ENCODE measurements at regions not wholly inside any gene's neighbourhood (a gene's known extent, or its start where the extent isn't known, plus 50 kb on each side); places are given as distances from the start of the nearest gene placed in this dataset.

DNA sequence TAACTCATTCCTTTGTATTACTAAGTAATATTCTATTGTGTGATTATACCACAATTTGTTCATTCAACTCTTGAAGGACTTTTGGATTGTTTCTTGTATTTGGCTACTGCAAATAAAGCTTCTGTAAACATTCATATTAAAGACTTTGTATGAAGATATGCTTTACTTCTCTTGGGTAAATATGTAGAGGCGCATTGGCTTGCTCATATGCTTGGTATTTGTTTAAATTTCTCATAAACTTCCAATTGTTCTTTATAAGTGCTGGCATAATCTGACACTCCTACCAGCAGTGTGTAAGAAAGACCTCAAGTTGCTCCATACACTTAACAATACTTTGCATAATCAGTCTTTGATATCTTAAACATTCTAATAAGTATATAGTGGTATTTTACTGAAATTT, 792.8 kb upstream of the LRRTM1 start:
- H3K27ac ChIP-seq (ENCODE audit: low read depth in 1 of 2, low read length in 1 of 2) = no peak overlapping the region
- ATAC-seq (ENCODE audit: insufficient read depth, low FRiP score) (no peak), DNase-seq (no peak)
- WGBS, 2 donors = 64 to 89% methylated on average over 1 of the region's 1 CpG
- no peaks in the 10 kb centered on the region for H3K27me3 ChIP-seq (ENCODE audit: control insufficient read depth in 3 of 3, insufficient read depth in 3 of 3, low read length in 2 of 3)
- H3K36me3 ChIP-seq (ENCODE audit: control insufficient read depth in 4 of 4, insufficient read depth in 4 of 4, low read length in 4 of 4) = no peaks in the 10 kb centered on the region
- H3K4me3 ChIP-seq = no peak overlapping the region
- no peaks in the 10 kb centered on the region for H3K4me1 ChIP-seq (ENCODE audit: control insufficient read depth in 5 of 5, insufficient read depth in 5 of 5, low read length in 5 of 5)
- H3K9me3 ChIP-seq (ENCODE audit: control insufficient read depth in 4 of 4, insufficient read depth in 3 of 4, low read length in 3 of 4) = no peaks in the 10 kb centered on the region
- TF ChIP-seq, protein P1, sequence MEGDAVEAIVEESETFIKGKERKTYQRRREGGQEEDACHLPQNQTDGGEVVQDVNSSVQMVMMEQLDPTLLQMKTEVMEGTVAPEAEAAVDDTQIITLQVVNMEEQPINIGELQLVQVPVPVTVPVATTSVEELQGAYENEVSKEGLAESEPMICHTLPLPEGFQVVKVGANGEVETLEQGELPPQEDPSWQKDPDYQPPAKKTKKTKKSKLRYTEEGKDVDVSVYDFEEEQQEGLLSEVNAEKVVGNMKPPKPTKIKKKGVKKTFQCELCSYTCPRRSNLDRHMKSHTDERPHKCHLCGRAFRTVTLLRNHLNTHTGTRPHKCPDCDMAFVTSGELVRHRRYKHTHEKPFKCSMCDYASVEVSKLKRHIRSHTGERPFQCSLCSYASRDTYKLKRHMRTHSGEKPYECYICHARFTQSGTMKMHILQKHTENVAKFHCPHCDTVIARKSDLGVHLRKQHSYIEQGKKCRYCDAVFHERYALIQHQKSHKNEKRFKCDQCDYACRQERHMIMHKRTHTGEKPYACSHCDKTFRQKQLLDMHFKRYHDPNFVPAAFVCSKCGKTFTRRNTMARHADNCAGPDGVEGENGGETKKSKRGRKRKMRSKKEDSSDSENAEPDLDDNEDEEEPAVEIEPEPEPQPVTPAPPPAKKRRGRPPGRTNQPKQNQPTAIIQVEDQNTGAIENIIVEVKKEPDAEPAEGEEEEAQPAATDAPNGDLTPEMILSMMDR (IDR thresholded peaks at IDR 0.05; ENCODE audit: control extremely low read depth, extremely low read depth) = no peak
- H3K9ac ChIP-seq (ENCODE audit: insufficient read depth in 1 of 2, low read length in 2 of 2) = no peak overlapping the region

DNA sequence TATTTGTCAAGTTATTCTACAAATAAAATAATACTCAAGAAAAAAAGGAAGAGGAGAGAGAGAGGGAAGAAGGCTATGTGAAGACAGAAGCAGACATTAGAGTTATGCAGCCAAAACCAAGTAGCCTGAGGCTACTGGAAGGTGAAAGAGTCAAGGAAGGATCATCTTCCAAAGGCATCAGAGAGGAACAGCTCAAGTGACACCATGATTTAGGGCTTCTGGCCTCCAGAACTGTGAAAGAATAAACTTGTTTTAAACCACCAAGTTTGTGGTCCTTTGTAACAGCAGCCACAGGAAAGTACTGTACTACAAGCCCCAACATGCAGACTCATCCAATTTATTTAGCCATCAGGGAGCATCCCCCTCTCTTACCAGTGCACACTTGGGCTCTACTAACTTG, 788.5 kb upstream of the LRRTM1 start:
- H3K27me3 ChIP-seq (ENCODE audit: control insufficient read depth in 3 of 3, insufficient read depth in 3 of 3, low read length in 2 of 3) = no peaks in the 10 kb centered on the region
- H3K27ac ChIP-seq (ENCODE audit: low read depth in 1 of 2, low read length in 1 of 2) = no peak overlapping the region
- DNase-seq = no peak
- H3K4me3 ChIP-seq = no peak overlapping the region
- H3K4me1 ChIP-seq (ENCODE audit: control insufficient read depth in 5 of 5, insufficient read depth in 5 of 5, low read length in 5 of 5) = no peaks in the 10 kb centered on the region
- H3K36me3 ChIP-seq (ENCODE audit: control insufficient read depth in 4 of 4, insufficient read depth in 4 of 4, low read length in 4 of 4) = no peaks in the 10 kb centered on the region
- TF ChIP-seq, protein P1 (IDR thresholded peaks at IDR 0.05; ENCODE audit: control extremely low read depth, extremely low read depth) = no peak
- no peak overlapping the region for H3K9ac ChIP-seq (ENCODE audit: insufficient read depth in 1 of 2, low read length in 2 of 2)
- ATAC-seq (ENCODE audit: insufficient read depth, low FRiP score) = no peak
- H3K9me3 ChIP-seq (ENCODE audit: control insufficient read depth in 4 of 4, insufficient read depth in 3 of 4, low read length in 3 of 4) = peaks cover 0 to 1% (median 0%) of the 10 kb centered on the region in 4 donors

DNA sequence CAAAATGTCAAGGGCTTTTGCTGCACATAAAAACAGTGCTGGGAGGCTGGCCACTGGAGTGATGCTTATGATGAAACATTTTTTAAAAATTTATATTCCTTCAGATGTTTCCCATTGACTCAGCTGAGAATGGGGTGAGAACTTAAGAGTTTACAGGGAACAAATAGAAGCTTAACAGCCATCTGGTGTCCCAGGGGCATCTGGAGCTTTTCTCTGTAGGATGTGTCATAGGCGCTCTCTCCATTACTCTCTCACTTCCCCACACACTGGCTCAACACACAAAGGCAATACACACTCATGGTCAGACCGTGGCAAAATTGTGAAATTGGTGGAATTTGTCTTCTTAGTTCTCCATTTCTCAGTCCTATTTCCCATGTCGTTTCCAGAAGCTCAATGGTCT, 783.1 kb upstream of the LRRTM1 start:
- no peaks in the 10 kb centered on the region for H3K4me1 ChIP-seq (ENCODE audit: control insufficient read depth in 5 of 5, insufficient read depth in 5 of 5, low read length in 5 of 5)
- no peaks in the 10 kb centered on the region for H3K27me3 ChIP-seq (ENCODE audit: control insufficient read depth in 3 of 3, insufficient read depth in 3 of 3, low read length in 2 of 3)
- 63 to 76% methylated on average over 3 of the region's 3 CpGs for WGBS, 2 donors
- H3K9ac ChIP-seq (ENCODE audit: insufficient read depth in 1 of 2, low read length in 2 of 2) = no peak overlapping the region
- H3K9me3 ChIP-seq (ENCODE audit: control insufficient read depth in 4 of 4, insufficient read depth in 3 of 4, low read length in 3 of 4) = peaks cover 0 to 1% (median 0%) of the 10 kb centered on the region in 4 donors
- peak in 1 of 3 donors; percentile 4 for DNase-seq
- no peak overlapping the region for H3K27ac ChIP-seq (ENCODE audit: low read depth in 1 of 2, low read length in 1 of 2)
- TF ChIP-seq, protein P1 (IDR thresholded peaks at IDR 0.05; ENCODE audit: control extremely low read depth, extremely low read depth) = no peak
- H3K4me3 ChIP-seq = no peak overlapping the region
- H3K36me3 ChIP-seq (ENCODE audit: control insufficient read depth in 4 of 4, insufficient read depth in 4 of 4, low read length in 4 of 4) = no peaks in the 10 kb centered on the region
- ATAC-seq (ENCODE audit: insufficient read depth, low FRiP score) = no peak

DNA sequence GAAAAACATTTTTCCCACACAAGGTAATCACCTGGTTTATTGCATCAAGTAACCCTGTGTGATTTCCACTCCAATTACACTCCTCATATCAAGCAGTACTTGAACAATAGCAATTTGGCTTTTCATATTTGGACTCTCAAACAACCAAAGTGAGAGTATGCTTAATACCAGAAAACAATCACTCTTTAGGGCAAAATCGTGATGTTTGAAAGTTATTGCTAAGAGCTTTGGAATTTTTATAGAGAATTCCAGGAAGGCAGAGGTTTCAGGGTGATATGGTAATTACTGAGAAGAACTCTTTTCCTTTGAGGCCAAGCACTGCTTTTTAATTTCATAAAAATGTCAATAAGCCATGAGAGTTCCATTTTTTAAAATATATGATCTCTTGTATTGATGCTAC, 779.5 kb upstream of the LRRTM1 start:
- ATAC-seq (ENCODE audit: insufficient read depth, low FRiP score) (no peak), DNase-seq (peak in 1 of 3 donors; percentile 4)
- H3K36me3 ChIP-seq (ENCODE audit: control insufficient read depth in 4 of 4, insufficient read depth in 4 of 4, low read length in 4 of 4) = no peaks in the 10 kb centered on the region
- WGBS, 2 donors = 30 to 53% methylated on average over 1 of the region's 1 CpG
- no peaks in the 10 kb centered on the region for H3K4me1 ChIP-seq (ENCODE audit: control insufficient read depth in 5 of 5, insufficient read depth in 5 of 5, low read length in 5 of 5)
- no peak overlapping the region for H3K9ac ChIP-seq (ENCODE audit: insufficient read depth in 1 of 2, low read length in 2 of 2)
- TF ChIP-seq, protein P1 (IDR thresholded peaks at IDR 0.05; ENCODE audit: control extremely low read depth, extremely low read depth) = no peak
- H3K9me3 ChIP-seq (ENCODE audit: control insufficient read depth in 4 of 4, insufficient read depth in 3 of 4, low read length in 3 of 4) = peaks cover 0 to 1% (median 0%) of the 10 kb centered on the region in 4 donors
- no peak overlapping the region for H3K27ac ChIP-seq (ENCODE audit: low read depth in 1 of 2, low read length in 1 of 2)
- no peaks in the 10 kb centered on the region for H3K27me3 ChIP-seq (ENCODE audit: control insufficient read depth in 3 of 3, insufficient read depth in 3 of 3, low read length in 2 of 3)
- H3K4me3 ChIP-seq = no peak overlapping the region
